Suprapubic skin (tissue), 4 donors: ENCODE measurements at regions not wholly inside any gene's neighbourhood (a gene's known extent, or its start where the extent isn't known, plus 50 kb on each side); places are given as distances from the start of the nearest gene placed in this dataset.

Source experiments
- DNase-seq, 2 donors: peaks; one replicate each; pipeline ENCODE4 v3.0.0-alpha.2; 2019; ENCODE audit warnings: low spot score in 2 of 2
- H3K27ac ChIP-seq: fragments of 200-600 bp; sonication (generic); one replicate; pipeline ENCODE4 v1.5.1; 2019
- H3K27me3 ChIP-seq: fragments of 200-600 bp; sonication (generic); one replicate; pipeline ENCODE4 v1.5.1; 2019
- H3K36me3 ChIP-seq: fragments of 200-600 bp; sonication (generic); one replicate; pipeline ENCODE4 v1.5.1; 2019
- H3K4me1 ChIP-seq: fragments of 200-600 bp; sonication (generic); one replicate; pipeline ENCODE4 v1.5.1; 2019
- H3K4me3 ChIP-seq: fragments of 200-600 bp; sonication (generic); one replicate; pipeline ENCODE4 v1.5.1; 2019; ENCODE audit warnings: mild to moderate bottlenecking
- H3K9me3 ChIP-seq: fragments of 200-600 bp; sonication (generic); one replicate; pipeline ENCODE4 v1.5.1; 2019
- CTCF ChIP-seq, 2 donors: fragments of 200-600 bp in 1 of 2; fragments of 450-650 bp in 1 of 2; sonication (generic) in 1 of 2; IDR thresholded peaks; one replicate each; pipeline ENCODE4 v1.5.1; 2016 to 2019; ENCODE audit warnings: antibody characterized with exemption in 2 of 2, mild to moderate bottlenecking in 1 of 2, moderate library complexity in 1 of 2
- EP300 ChIP-seq: sonication (generic); formaldehyde crosslinking; IDR thresholded peaks from one replicate; pipeline ENCODE4 v1.6.1; 2017; ENCODE audit warnings: antibody characterized with exemption
- POLR2A ChIP-seq, 2 donors: fragments of 450-650 bp; IDR thresholded peaks; one replicate each; pipeline ENCODE4 v1.6.1; 2017; ENCODE audit warnings: antibody characterized with exemption in 2 of 2, mild to moderate bottlenecking in 2 of 2, moderate library complexity in 2 of 2
- POLR2AphosphoS5 ChIP-seq, 3 donors: sonication (generic); formaldehyde crosslinking; IDR thresholded peaks; one replicate each; pipeline ENCODE4 v1.6.1; 2017; ENCODE audit warnings: antibody characterized with exemption in 3 of 3
- WGBS: methylation state at CpG from one replicate; pipeline ENCODE4 v1.1.5; 2018; 5-methylcytosine and 5-hydroxymethylcytosine counted together

DNA sequence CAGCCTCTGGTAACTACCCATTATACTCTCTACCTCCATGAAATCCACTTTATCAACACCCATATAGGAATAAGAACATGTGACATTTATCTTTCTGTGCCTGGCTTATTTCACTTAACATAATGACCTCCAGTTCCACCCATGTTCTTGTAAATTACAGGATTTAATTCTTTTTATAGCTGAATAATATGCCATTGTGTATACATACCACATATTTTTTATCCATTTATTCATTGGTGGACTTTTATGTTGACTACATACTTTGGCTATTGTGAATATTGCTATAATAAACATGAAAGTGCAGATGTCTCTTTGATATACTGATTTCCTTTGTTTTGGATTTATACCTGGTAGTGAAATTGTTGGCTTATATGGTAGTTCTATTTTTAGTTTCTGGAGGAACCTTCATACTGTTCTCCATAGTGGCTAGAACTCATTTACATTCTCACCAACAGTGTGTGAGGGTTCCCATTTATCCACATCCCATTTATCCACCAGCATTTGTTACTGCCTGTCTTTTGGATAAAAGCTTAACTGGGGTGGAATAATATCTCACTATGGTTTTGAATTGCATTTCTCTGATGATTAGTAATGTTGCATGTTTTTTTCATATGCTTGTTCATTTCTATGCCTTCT lies 473.4 kb downstream of the TBL1XR1 start:
- Histone ChIP-seq H3K4me1 (no peaks in the 10 kb centered on the region), H3K27me3 (no peaks in the 10 kb centered on the region), H3K36me3 (no peaks in the 10 kb centered on the region), H3K4me3 (no peak overlapping the region), H3K27ac (no peak overlapping the region), H3K9me3 (no peaks in the 10 kb centered on the region)
- no peak for DNase-seq
- no peak for TF ChIP-seq EP300
- TF ChIP-seq CTCF (IDR thresholded peaks at IDR 0.05): no peak
- no peak for TF ChIP-seq POLR2AphosphoS5 (IDR thresholded peaks at IDR 0.05)
- TF ChIP-seq POLR2A (IDR thresholded peaks at IDR 0.05): no peak

DNA sequence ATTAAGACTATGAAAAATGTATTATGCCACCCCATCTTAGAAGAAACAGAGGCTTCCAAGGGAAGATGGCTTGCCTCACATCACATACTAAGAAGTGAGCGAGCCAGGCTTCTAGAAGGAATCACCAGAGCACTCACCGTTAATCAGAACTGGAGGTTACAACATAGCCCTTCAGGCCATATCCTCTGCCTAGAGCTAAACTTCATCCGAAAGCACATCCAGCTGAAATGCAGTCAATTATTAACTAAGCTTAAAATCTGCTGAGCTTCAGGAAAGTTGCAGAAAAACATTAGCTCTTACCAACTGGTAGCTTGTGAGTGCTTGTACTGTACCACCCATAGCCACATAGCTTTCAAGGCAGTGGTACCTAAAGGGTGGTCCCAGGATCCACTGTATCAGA lies 483.2 kb downstream of the TBL1XR1 start:
- no peaks in the 10 kb centered on the region for H3K9me3 ChIP-seq
- no peak overlapping the region for H3K27ac ChIP-seq
- no peaks in the 10 kb centered on the region for H3K4me1 ChIP-seq
- H3K27me3 ChIP-seq: no peaks in the 10 kb centered on the region
- TF ChIP-seq POLR2AphosphoS5 (IDR thresholded peaks at IDR 0.05): no peak
- no peak for TF ChIP-seq CTCF (IDR thresholded peaks at IDR 0.05)
- TF ChIP-seq POLR2A (IDR thresholded peaks at IDR 0.05): no peak
- TF ChIP-seq EP300: no peak
- WGBS: 55% methylated on average over 3 of the region's 3 CpGs
- H3K4me3 ChIP-seq: no peak overlapping the region
- DNase-seq: no peak
- H3K36me3 ChIP-seq: no peaks in the 10 kb centered on the region

DNA sequence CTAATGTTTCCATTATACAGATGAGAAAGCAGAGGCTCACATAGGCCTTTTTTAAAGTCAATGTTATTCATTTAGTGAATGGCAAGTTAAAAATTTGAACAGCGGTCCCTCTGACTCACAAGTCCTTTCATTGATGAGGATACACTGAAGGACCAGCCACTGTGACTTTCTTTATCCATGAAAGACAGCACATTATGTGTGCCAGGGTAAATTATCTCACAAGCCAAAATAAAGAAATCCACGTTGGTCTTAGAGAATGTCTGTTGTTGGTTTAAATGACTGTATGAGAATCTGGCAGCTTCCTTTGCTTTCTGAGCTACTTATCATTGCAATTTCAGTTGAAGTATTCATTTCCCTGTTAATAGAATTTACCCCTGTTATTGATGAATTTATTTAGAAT lies 485.1 kb downstream of the TBL1XR1 start:
- Histone ChIP-seq H3K4me1 (no peaks in the 10 kb centered on the region), H3K9me3 (no peaks in the 10 kb centered on the region), H3K36me3 (no peaks in the 10 kb centered on the region), H3K27me3 (no peaks in the 10 kb centered on the region), H3K27ac (no peak overlapping the region), H3K4me3 (no peak overlapping the region)
- no peak for TF ChIP-seq EP300
- TF ChIP-seq POLR2A (IDR thresholded peaks at IDR 0.05): no peak
- TF ChIP-seq CTCF (IDR thresholded peaks at IDR 0.05): no peak
- TF ChIP-seq POLR2AphosphoS5 (IDR thresholded peaks at IDR 0.05): no peak
- DNase-seq: no peak
- 61% methylated on average over 2 of the region's 2 CpGs for WGBS

DNA sequence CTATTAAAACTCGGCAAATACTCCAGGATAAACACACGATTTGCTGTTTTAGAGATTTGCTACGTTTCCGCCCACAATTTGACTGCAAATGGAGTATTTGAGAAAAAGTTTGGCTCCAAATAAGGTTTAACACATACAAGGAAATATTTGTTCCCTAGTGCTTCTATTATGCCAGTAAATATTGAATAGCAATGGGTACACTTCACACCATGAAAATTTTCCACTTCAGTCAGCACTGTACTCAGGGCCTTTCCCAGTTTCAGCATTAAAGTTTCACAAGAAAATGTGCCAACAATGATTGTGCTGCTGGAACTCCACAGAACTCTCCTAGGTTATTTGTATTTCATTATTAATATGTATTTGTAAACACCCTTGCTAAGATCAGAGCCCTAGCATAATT lies 498.0 kb downstream of the TBL1XR1 start:
- TF ChIP-seq POLR2A (IDR thresholded peaks at IDR 0.05) (no peak), EP300 (no peak), CTCF (IDR thresholded peaks at IDR 0.05) (no peak), POLR2AphosphoS5 (IDR thresholded peaks at IDR 0.05) (no peak)
- 38% methylated on average over 4 of the region's 4 CpGs for WGBS
- no peak overlapping the region for H3K27ac ChIP-seq

DNA sequence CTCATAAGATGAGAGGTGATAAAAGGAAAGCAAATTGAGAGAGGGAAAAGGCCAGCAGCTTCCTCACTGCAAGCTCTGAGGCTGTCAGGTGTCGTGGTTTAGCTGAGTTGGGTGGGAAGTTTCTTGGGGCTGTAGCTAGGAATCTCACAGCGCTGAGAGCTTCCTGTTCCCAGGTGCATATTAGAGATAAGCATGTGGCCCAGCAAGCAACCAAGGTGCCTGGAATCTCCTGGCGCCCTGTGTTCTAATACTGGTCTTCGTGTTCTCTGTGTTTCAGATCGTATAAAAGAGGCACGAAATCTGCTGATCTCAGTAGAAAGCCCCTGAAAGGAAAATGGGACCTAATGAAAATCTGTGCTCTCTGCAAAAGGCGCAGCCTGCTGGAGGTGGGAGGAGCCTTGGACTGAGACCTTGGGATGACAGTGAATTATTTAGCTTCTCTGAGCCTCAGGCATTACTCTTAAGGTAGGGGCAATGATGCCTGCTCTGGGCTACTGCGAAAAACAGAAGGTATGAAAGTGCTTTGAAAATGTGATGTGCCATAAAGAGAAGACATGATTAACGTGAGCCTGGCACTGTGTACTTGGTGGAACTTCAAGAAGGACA lies 499.9 kb downstream of the TBL1XR1 start:
- TF ChIP-seq POLR2A (IDR thresholded peaks at IDR 0.05) (no peak), EP300 (no peak), CTCF (IDR thresholded peaks at IDR 0.05) (no peak)
- Histone ChIP-seq H3K27me3 (no peaks in the 10 kb centered on the region), H3K4me3 (no peak overlapping the region), H3K27ac (no peak overlapping the region), H3K9me3 (no peaks in the 10 kb centered on the region), H3K36me3 (no peaks in the 10 kb centered on the region), H3K4me1 (no peaks in the 10 kb centered on the region)
- DNase-seq: no peak
- WGBS: 59% methylated on average over 9 of the region's 9 CpGs

More for the DNA sequence above, 498.0 kb downstream of the TBL1XR1 start:
- DNase-seq: no peak
- no peaks in the 10 kb centered on the region for H3K27me3 ChIP-seq
- H3K4me1 ChIP-seq: no peaks in the 10 kb centered on the region
- H3K4me3 ChIP-seq: no peak overlapping the region
- H3K36me3 ChIP-seq: no peaks in the 10 kb centered on the region
- no peaks in the 10 kb centered on the region for H3K9me3 ChIP-seq
